Testis (tissue), 2 donors: ENCODE measurements at regions not wholly inside any gene's neighbourhood (a gene's known extent, or its start where the extent isn't known, plus 50 kb on each side); places are given as distances from the start of the nearest gene placed in this dataset.

Source experiments
- POLR2A ChIP-seq: fragments of 450-650 bp; IDR thresholded peaks from one replicate; pipeline ENCODE4 v1.6.1; 2017; ENCODE audit warnings: antibody characterized with exemption, mild to moderate bottlenecking, moderate library complexity
- TF ChIP-seq, protein P1 (sequence below), 3 experiments: fragments of 450-650 bp in 2 of 3; fragments of 200-600 bp in 1 of 3; sonication (generic) in 1 of 3; IDR thresholded peaks; one replicate each; pipeline ENCODE4 v1.5.1; 2016 to 2019; ENCODE audit warnings: antibody characterized with exemption in 3 of 3, mild to moderate bottlenecking in 2 of 3, moderate library complexity in 1 of 3

GRCh38 chr15:97319291-97319690 lies 641.2 kb upstream of the ARRDC4 start:
- TF ChIP-seq, protein P1, sequence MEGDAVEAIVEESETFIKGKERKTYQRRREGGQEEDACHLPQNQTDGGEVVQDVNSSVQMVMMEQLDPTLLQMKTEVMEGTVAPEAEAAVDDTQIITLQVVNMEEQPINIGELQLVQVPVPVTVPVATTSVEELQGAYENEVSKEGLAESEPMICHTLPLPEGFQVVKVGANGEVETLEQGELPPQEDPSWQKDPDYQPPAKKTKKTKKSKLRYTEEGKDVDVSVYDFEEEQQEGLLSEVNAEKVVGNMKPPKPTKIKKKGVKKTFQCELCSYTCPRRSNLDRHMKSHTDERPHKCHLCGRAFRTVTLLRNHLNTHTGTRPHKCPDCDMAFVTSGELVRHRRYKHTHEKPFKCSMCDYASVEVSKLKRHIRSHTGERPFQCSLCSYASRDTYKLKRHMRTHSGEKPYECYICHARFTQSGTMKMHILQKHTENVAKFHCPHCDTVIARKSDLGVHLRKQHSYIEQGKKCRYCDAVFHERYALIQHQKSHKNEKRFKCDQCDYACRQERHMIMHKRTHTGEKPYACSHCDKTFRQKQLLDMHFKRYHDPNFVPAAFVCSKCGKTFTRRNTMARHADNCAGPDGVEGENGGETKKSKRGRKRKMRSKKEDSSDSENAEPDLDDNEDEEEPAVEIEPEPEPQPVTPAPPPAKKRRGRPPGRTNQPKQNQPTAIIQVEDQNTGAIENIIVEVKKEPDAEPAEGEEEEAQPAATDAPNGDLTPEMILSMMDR (IDR thresholded peaks at IDR 0.05), result no peak
- TF ChIP-seq POLR2A, result no peak
